GM11168 (cell line): ENCODE measurements at regions not wholly inside any gene's neighbourhood (a gene's known extent, or its start where the extent isn't known, plus 50 kb on each side); places are given as distances from the start of the nearest gene placed in this dataset.
"Not testable (repeated sequence)": the region's sequence is repeated elsewhere in the genome, so short reads cannot be mapped to it uniquely, and the experiment has no call there.

Experiments used
- in situ Hi-C: fragments of 300-500 bp; cut with MboI; formaldehyde crosslinking; loops from one replicate; pipeline ENCODE4 v1.12.0; 2022; ENCODE audit warnings: low sequenced_read_pairs; ENCODE audit not compliant: unreplicated experiment

DNA sequence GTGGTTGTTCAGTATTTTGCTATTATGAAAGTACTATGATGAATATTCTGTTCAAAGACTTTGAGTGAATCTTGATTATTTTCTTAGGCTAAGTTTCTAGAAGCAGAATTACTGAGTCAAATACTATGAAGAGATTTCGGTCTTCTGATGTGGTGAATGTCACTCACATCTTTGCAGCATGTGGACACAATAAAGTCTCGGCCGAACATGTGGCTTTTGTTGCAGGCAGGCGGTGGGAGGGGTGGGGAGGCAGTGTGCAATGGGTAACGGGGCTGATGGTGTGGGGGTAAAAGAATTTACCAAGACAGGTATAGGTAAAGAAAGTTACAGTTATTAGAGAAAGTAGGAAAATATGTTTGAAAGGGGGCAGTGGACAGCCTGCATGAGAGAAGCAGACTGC is 156.4 kb upstream of the DTNBP1 start:
- in situ Hi-C loops: no loop called here

DNA sequence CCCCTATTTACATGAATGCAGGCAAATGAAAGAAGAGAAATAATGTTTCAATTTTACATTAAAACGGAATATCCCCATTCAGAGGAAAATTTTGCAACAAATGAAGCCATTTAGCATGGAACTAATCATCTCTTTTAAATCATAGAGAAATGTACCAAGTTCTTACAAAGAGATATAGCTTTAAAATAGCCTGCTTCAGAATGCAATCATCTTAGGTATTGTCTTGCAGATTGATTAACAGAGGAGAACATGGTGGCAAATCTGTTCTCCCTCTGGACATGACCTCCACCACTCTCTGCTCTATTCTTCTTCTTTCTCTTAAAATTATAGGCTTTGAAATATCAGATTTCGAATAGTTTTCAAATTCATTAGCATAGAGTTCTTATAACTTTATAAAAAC is 155.7 kb upstream of the DTNBP1 start:
- in situ Hi-C loops: no loop called here

DNA sequence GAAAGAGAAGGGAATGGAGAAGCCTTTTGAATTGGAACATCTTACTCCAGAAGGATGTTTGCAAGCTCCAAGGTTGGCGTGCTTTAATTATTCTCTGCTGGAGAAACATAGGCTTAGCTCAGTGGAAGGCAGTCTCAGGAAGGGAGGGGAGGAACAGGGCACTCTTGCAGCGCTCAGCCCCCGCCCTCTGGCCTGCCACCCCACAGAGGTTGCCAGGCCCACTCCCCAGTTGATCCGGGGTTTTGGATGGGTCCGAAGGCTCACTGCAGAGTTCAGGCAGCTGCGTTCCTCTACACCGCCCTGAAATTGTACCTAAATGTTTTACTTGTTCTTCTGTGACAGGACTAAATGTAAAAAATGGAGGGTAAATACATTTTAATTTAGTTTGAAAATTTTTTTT is 155.2 kb upstream of the DTNBP1 start:
- in situ Hi-C loops: no loop called here

DNA sequence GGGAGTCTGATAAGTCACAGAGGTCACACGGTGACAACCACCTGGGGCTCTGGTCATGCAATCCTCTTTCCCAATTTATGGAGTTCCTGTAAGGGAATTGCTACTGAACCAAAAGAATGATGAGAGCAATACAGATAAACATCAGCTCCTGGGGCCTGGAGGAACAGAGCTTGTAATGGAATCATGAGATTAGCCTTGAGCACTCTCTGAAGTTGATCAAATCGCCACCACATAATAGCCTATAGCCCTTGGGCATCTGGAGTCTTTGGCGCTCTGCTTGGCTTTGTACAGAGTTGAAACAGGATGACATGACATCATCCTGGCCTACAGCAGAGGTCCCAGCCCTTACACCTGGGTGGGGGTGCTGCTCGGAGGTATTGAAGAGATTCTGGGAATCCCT is 154.3 kb upstream of the DTNBP1 start:
- in situ Hi-C loops: no loop called here

DNA sequence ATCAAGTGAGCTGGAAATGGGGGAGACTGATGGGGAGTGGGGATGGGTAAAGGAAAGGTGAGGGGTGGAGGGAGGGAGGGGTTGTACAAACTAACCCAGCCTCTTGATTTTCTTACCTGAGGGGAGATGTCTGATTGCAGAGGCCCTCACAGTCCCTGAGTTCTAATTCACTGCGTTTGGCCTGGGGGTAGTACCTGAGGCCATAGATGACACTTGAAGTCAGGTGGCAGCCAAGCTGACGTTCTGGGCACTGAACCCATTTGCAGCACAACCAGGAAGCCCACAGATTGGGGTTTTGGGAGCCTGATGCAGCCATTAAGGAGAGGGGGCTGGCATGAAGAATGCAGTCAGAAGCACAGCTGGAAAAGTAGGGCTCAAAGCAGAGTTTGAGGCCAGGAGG is 153.8 kb upstream of the DTNBP1 start:
- in situ Hi-C loops: no loop called here

DNA sequence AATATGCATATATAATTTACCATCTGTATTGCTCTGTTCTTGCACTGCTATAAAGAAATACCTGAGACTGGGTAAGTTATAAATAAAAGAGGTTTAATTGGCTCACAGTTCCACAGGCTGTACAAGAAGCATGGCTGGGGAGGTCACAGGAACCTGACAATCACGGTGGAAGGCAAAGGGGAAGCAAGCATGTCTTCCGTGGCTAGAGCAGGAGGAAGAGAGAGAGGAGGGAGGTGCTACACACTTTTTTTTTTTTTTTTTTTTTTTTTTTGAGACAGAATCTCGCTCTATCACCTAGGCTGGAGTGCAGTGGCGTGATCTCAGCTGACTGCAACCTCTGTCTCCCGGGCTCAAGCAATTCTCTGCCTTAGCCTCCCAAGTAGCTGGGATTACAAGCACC is 150.9 kb upstream of the DTNBP1 start:
- in situ Hi-C loops: not testable (repeated sequence)

DNA sequence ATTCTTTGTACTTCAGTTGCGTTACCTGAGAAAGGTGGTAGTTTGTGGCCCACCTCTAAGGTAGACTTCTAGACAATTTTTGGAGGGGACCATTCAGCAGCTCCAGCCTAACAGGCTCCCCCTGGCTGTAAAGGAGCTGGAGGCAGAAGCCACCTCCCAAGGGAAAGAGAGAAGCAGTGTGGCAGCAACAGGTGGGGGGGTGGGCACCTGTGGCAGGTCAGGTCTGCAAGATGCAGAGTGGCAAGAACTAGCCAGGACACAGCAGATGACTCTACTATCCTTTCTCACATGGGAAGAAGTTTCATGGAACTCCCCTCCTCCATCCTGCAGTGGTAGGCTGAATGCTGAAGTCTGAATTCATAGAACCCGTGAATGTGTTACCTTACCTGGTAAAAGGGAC is 148.3 kb upstream of the DTNBP1 start:
- in situ Hi-C loops: no loop called here

DNA sequence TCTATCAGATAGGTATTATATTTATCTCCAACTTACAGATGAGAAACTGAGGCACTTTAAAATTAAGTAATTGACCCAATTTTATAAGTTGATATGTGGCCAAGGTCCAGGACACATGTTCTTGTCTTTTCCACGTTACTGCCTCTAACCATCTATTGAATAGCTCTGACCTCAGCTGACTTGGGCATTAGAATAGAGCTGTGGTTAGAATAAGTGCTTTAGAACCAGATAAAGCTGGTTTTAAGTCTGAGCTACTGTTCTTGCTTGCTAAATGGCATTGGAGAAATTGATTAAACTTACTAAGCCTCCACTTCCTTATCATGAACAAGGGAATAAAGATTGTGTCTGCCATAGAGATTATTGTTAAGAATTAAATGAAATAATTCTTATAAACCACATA is 147.8 kb upstream of the DTNBP1 start:
- in situ Hi-C loops: no loop called here

DNA sequence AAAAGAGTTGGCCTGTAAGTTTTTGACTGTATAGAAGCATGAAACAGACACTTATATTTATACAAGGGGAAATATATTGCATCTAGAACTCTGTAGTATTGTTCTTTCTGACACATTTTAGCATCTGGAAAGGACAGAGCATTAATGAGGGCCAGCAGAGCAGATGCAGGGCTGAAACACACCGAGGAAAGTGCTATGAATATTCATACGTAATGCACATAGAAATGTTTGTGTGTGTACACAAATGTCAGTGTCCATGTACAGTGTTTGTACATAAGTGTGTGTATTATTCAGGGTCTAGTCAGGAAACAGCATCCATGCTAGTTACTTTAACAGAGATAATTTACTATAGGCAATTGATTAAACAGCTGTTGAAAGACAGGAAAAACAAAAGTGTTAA is 146.5 kb upstream of the DTNBP1 start:
- in situ Hi-C loops: no loop called here

DNA sequence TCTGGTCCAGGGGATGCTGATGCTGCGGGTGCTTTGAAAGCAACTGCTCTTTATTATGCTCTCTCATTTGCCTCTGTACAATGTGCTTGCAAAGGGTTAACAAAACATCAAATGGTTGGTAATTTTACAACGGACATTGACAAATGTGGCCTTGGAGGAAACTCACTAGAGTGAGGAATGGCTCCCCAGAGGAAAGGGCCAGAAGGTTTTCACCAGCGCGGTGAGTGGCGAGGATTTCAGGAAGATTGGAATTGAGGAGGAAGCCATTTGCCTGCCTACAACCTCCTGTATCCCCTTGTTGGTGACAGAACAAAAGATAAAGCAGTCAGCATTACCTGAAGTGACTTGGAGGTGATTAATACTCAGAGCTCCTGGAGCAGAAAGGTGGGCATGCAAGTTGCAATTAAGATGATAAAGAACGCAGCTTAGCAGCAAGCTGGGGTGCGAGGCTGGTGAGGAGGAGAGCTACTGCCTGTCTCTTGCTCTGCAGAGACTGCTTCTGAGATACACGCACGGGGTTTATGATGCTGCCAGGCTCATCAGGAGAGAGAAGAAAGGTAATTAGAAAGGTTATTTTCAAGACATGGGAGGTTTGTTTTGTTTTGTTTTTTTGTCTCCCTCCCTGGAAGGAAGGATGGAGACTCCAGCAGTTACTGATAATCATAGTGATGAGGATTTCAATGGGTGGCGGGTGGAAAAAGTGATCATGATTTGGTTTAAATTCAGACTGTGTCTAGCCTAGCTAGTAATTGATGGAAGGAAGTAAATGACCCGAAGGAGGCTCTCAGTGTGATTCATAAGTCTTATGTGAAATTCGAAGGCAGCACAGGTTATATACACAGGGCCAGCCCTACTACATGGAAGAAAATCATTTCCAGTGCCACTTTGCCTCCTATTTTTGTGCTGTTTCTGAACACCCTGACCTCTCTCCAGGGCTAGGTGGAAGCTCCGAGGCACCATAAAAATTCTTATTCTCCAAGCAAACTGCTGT is 141.6 kb upstream of the DTNBP1 start:
- in situ Hi-C loops: no loop called here

DNA sequence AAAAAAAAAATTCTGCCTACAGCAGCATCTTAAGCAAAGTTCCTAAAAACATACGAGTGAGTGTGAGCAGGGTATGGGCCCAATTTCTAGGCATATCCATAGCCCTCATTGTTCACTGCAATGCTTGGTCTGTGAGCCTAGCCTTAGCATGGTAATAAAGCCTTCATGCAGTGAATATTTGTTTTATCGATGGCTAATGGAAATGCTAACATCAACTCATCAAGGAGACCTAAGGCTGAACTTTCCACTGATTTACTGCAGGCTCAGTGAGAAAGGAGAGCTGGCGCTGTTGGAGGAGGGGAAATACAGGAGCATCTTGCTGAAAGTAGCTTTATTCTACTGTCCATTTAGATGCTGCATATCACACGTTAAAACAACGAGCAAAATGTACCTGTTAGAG is 139.6 kb upstream of the DTNBP1 start:
- in situ Hi-C loops: no loop called here

DNA sequence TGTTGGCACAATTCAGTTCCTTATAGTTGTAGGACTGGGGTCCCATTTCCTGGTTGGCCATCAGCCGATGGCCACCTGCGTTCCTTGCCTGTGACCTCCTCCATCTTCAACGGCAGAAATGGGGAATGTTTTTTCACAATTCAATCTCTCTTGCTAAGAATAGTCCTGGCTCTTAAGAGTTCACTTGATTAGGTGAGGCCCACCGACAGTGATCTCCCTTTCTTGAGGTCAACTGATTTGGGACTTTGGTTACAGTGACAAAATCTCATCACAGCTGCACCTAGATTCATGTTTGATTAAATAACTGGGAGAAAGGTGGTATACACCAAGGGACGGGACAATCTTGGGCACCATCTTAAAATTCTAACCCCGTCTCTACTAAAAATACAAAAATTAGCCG is 139.1 kb upstream of the DTNBP1 start:
- in situ Hi-C loops: no loop called here

DNA sequence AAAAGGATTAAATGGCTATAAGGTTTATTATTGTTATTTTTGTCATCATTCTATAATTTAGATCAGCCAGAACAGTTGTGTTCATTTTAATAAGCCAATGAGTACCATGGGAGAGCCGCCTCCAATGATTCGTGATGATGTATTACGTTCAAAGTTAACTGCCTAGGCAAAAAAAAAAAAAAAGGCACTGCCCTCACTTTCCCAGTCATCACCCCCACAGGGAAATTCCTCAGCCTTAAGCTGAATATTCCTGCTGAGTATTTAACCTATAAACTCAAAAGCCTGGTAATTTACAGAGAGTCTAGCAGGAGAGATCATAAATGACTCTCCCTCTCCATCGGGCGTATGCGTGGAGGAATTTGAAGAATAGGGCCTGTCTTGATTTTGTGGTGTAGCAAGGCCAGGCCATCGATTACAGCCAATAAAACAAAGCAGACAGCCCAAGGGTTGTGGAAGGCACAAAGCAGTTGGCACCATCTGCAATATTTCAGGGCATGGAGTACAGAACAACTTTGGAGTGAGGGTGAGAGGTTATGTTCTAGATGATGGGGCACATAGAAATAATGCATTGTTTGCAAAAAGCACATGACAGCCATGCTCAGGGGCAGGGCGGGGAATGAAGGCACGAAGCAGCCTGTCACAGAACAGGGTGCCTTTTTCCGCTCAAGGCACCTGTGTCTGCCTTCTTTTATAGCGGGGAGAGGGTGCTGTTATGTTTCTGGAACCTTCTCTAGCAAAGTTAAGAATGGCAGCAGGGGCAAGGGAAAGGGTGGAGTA is 138.2 kb upstream of the DTNBP1 start:
- in situ Hi-C loops: no loop called here

DNA sequence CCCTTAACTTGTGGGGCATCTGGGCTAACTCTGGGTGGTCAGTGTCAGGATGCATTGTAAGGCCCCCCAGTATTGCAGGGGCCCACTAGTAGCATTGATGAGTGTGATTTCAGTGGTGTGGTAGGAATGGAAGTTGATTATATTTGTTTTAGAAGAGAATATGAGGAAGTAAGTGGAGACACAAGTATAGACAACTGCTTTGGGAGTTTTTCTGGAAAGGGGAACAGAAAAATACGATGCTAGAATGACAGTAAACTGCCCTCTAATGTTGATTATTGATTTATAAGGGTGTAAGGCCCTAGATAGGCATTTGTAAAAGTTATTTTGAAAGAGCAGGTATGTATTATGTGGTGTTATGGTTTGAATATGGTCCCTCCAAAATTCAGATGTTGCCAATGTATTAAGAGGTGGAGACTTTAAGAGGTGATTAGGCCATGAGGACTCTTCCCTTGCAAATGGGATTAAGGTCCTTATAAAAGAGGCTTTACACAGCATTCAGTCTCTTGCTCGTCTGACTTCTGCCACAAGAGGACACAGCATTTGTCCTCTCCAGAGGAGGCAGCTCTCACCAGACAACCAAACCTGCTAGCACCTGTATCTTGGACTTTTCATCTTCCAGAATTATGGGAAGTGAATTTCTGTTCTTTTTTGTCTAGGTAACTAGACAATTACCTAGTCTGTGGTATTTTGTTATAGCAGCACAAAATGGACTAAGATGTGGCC is 135.9 kb upstream of the DTNBP1 start:
- in situ Hi-C loops: no loop called here

DNA sequence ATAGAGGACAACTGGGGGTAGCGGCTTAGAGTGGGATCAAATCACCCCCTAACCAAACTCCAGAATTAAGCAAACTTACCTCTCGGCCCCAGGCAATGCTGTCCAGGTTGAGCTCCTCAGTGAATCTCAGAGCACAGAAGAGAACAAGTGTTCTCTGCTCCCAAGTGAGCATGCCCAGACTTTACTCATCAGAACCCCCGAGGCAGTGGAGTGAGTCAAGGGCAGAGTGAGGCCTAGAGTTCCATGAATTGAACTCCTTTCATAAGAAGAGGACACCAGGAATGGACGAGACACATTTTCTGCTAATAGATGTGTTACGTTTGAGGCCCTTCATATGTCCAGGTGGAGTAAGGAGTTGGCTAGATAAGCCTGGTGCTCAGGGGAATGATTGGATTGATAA is 134.0 kb upstream of the DTNBP1 start:
- in situ Hi-C loops: no loop called here

DNA sequence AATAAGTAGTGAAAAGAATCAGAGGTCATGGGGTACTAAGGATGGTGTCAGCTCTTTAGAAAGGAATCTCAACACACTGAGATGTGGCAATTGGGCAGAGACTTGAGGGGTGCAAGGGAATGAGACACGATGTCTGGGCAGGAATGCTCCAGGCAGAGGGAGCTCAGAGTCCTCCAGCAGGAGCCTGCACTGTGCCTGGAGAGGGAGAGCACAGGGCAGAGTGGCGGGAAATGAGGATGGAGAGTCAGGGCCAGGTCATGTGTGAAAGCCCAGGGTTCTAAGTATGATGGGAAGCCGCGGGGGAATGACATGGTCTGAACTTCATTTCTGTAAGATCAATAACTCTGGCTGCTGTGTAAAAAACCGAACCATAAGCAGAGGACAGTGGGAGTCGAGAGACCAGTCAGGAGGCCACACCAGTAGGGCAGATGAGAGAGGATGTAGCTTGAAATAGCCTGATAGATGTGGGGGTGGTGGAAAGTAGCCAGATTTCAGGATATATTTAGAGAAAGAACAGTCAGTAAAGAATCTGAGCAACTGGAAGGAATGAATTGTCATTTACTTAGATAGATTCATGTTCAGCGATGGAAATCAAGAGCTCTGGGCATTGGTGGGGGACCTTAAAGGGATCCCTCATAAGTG is 133.4 kb upstream of the DTNBP1 start:
- in situ Hi-C loops: no loop called here

DNA sequence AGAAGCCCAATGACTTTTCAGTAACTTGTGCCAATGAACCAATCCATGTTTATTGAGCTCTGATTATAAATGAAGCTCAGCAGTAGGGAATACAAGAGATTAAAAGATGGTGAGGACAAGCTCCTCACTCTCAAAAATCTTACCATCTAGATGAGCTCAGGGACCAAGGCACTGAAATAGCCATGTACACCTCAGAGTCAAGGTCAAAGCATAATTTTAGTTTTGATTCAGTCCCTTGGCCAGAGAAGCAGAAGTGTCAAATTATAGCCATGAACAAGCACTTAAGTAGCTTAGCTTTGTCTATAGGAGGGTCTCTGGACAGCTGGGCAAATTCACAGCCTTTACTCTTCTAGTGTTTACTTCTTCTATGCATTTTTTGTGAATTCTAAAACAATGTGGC is 131.0 kb upstream of the DTNBP1 start:
- in situ Hi-C loops: no loop called here

DNA sequence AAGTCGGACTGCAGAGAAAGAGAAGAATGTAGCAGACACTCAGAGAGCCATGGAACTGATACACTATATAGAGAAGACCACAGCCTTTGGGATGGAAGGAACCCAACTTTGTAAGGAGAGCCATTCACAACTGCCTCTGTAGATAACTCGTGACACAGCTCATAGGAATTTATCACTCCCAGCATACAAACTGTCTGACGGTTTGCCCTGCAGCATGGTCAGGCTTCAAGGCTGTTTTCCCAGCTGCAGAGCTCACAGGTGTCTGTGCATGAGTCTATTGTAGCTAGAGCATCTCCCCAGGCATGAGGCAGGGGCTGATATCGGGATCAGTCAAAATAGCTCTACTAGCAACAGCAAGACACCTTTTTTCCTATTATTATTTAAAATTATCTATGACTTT is 130.5 kb upstream of the DTNBP1 start:
- in situ Hi-C loops: no loop called here

DNA sequence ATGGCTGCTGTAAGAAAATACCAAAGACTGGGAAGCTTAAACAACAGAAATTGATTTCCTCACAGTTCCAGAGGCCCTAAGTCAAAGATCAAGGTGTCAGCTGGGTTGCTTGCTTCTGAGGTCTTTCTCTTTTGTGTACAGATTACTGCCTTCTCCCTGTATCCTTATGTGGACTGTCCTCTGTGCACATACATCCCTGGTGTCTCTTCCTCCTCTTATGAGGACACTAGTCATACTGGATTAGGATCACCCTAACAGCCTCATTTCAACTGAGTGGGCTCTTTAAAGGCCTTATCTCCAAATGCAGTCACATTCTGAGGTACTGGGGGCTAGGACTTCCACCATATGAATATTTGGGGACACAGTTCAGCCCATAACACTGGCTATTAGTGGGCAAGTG is 130.0 kb upstream of the DTNBP1 start:
- in situ Hi-C loops: no loop called here

DNA sequence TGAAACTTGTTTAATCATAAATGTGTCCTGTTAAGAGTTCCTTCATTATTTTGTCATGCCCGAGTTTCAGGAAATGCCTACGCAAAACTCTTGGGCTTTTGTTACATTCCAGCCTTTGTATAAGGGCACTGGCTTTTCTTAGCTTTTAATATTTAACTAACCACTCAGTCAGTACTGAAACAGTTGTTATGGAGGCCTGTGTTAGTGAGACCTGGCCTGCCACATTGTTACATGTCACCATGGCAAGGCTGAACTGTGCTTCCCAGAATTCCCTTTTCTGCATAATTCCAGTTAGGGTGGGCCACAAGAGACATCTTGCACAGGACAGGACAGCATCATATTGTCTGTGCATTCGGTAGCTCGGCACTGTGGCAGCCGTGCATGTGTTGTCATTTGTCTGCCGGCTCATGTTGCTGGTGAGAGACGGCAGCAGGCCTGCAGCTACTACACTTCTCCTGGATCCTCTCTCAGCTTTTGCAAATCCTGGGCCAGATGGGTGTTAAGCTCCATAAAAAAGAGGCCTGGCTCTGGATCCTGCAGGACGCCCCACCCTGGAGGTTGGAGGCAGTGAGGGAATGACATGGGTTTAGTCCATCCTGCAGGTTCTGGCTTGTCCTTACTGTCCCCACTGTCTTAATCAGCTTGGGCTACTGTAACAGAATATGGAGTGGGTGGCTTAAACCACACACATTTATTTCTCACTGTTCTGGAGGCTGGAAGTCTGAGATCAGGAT is 128.8 kb upstream of the DTNBP1 start:
- in situ Hi-C loops: no loop called here
